Bronchial epithelial cell (primary cell): ENCODE measurements at regions not wholly inside any gene's neighbourhood (a gene's known extent, or its start where the extent isn't known, plus 50 kb on each side); places are given as distances from the start of the nearest gene placed in this dataset.

Experiments
- DNase-seq: peaks from one replicate; pipeline ENCODE4 v3.0.0-alpha.2; 2010; ENCODE audit warnings: low read depth
- FAIRE-seq: peaks from 2 replicates; lab custom pipeline; 2011; peaks lifted over from hg19 to GRCh38; lab: Jason Lieb, UNC
- H3K27me3 ChIP-seq: 2 replicates; pipeline ENCODE4 v1.5.1; 2011; ENCODE audit warnings: low read length; ENCODE audit not compliant: control insufficient read depth, insufficient read depth
- H3K36me3 ChIP-seq: 2 replicates; pipeline ENCODE4 v1.5.1; 2011; ENCODE audit warnings: low read length; ENCODE audit not compliant: control insufficient read depth, insufficient read depth
- H3K4me3 ChIP-seq: 2 replicates; pipeline ENCODE4 v1.5.1; 2011; ENCODE audit warnings: mild to moderate bottlenecking, low read depth, low read length, control low read depth
- CTCF ChIP-seq: IDR thresholded peaks from 2 replicates; pipeline ENCODE4 v1.5.1; 2011; ENCODE audit warnings: mild to moderate bottlenecking, moderate library complexity, low read length, control low read depth, inconsistent platforms; ENCODE audit not compliant: insufficient read depth, severe bottlenecking

- H3K4me3 ChIP-seq: no peak overlapping the region
- H3K27me3 ChIP-seq: no peaks in the 10 kb centered on the region
- DNase-seq (no peak), FAIRE-seq (no peak)
- TF ChIP-seq CTCF: no peak
- no peaks in the 10 kb centered on the region for H3K36me3 ChIP-seq
Measured at GRCh38 chr18:45175511-45175910, 439.8 kb upstream of the SLC14A2 start.

GRCh38 chr18:45186832-45187231 is 428.4 kb upstream of the SLC14A2 start:
- no peak for DNase-seq
- Histone ChIP-seq H3K4me3 (no peak overlapping the region), H3K27me3 (no peaks in the 10 kb centered on the region), H3K36me3 (no peaks in the 10 kb centered on the region)
- TF ChIP-seq CTCF: no peak
- FAIRE-seq: no peak

GRCh38 chr18:45191795-45192194 is 423.5 kb upstream of the SLC14A2 start:
- H3K27me3 ChIP-seq: no peaks in the 10 kb centered on the region
- no peak for FAIRE-seq
- H3K4me3 ChIP-seq: no peak overlapping the region
- H3K36me3 ChIP-seq: no peaks in the 10 kb centered on the region
- no peak for DNase-seq
- no peak for TF ChIP-seq CTCF

- DNase-seq (peak; percentile 55), FAIRE-seq (no peak)
- TF ChIP-seq CTCF: no peak
- Histone ChIP-seq H3K27me3 (no peaks in the 10 kb centered on the region), H3K4me3 (no peak overlapping the region), H3K36me3 (no peaks in the 10 kb centered on the region)
Measured at GRCh38 chr18:45197526-45197970, 417.7 kb upstream of the SLC14A2 start.

- no peak overlapping the region for H3K4me3 ChIP-seq
- H3K36me3 ChIP-seq: no peaks in the 10 kb centered on the region
- no peaks in the 10 kb centered on the region for H3K27me3 ChIP-seq
- FAIRE-seq: no peak
- TF ChIP-seq CTCF: no peak
- DNase-seq: no peak
Measured at GRCh38 chr18:45198526-45198925, 416.8 kb upstream of the SLC14A2 start.

- peak; percentile 33 for DNase-seq
- FAIRE-seq: no peak
- no peaks in the 10 kb centered on the region for H3K36me3 ChIP-seq
- H3K27me3 ChIP-seq: no peaks in the 10 kb centered on the region
- TF ChIP-seq CTCF: no peak
- H3K4me3 ChIP-seq: no peak overlapping the region
Measured at GRCh38 chr18:45201029-45201428, 414.2 kb upstream of the SLC14A2 start.
